Esophagus squamous epithelium (tissue), 5 donors: ENCODE measurements at regions not wholly inside any gene's neighbourhood (a gene's known extent, or its start where the extent isn't known, plus 50 kb on each side); places are given as distances from the start of the nearest gene placed in this dataset.

Experiments
- DNase-seq: peaks from one replicate; lab custom pipeline; 2025; lab: John Stamatoyannopoulos, UW
- H3K27ac ChIP-seq, 4 donors: fragments of 200-600 bp; sonication (generic); one replicate each; pipeline ENCODE4 v1.5.1; 2016 to 2019; ENCODE audit warnings: mild to moderate bottlenecking in 1 of 4
- H3K27me3 ChIP-seq, 4 donors: fragments of 200-600 bp; sonication (generic); 1 replicate in 3 of 4; 2 replicates in 1 of 4; pipeline versions ENCODE4 v1.5.1 to v1.6.0; 2017 to 2021; ENCODE audit warnings: antibody characterized with exemption in 1 of 4
- H3K36me3 ChIP-seq, 3 donors: fragments of 200-600 bp; sonication (generic); one replicate each; pipeline ENCODE4 v1.5.1; 2016 to 2019
- H3K4me1 ChIP-seq, 3 donors: fragments of 200-600 bp; sonication (generic); one replicate each; pipeline ENCODE4 v1.5.1; 2017 to 2019
- H3K4me3 ChIP-seq, 4 donors: fragments of 200-600 bp; sonication (generic); 1 replicate in 3 of 4; 2 replicates in 1 of 4; pipeline ENCODE4 v1.5.1; 2016 to 2019; ENCODE audit warnings: mild to moderate bottlenecking in 2 of 4, moderate library complexity in 1 of 4
- H3K9me3 ChIP-seq, 3 donors: fragments of 200-600 bp; sonication (generic); one replicate each; pipeline ENCODE4 v1.5.1; 2016 to 2019
- POLR2A ChIP-seq, 4 donors: fragments of 450-650 bp; IDR thresholded peaks; one replicate each; pipeline ENCODE4 v1.6.1; 2017; ENCODE audit warnings: antibody characterized with exemption in 4 of 4, mild to moderate bottlenecking in 4 of 4, moderate library complexity in 3 of 4
- WGBS, 2 donors: methylation state at CpG; one replicate each; pipeline ENCODE4 v1.1.5; 2018; 5-methylcytosine and 5-hydroxymethylcytosine counted together
- intact Hi-C: fragments of 100-400 bp; cut with DNase I; formaldehyde crosslinking; loops from one replicate; pipeline ENCODE4 v1.15.0; 2022
- TF ChIP-seq, protein P1 (sequence below), 6 experiments: fragments of 450-650 bp in 4 of 6; fragments of 200-600 bp in 2 of 6; sonication (generic) in 2 of 6; IDR thresholded peaks; one replicate each; pipeline ENCODE4 v1.5.1; 2016 to 2019; ENCODE audit warnings: antibody characterized with exemption in 6 of 6, mild to moderate bottlenecking in 4 of 6, moderate library complexity in 4 of 6
- donor health status: DM: yes; HTN: yes; CAD: no.

DNA sequence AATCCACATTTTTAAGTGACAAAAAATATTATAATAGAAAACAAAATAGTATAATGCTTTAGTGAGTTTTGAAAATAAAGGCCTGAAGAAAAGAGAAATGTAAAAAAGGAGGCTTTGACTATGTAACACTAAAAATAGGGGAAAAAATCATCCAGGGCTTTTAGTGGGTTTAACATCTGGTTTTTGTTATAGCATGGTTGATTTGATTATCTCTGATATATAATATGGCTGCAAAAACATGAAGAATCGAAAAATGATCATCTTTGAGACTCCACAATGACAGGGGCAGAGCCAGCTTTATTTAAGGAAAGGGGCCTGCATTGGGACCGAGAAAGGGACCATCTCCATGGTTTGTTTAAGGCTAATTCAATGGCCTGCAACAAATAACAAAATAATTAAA, 393.8 kb downstream of the PLK2 start:
- 66 to 82% methylated on average over 2 of the region's 2 CpGs for WGBS, 2 donors
- no peak for DNase-seq
- Histone ChIP-seq H3K4me3 (no peak overlapping the region), H3K9me3 (no peaks in the 10 kb centered on the region), H3K4me1 (peaks cover 0 to 6% (median 0%) of the 10 kb centered on the region in 3 donors), H3K27me3 (no peaks in the 10 kb centered on the region), H3K36me3 (no peaks in the 10 kb centered on the region), H3K27ac (no peak overlapping the region)
- TF ChIP-seq POLR2A (IDR thresholded peaks at IDR 0.05), result no peak
- TF ChIP-seq, protein P1, sequence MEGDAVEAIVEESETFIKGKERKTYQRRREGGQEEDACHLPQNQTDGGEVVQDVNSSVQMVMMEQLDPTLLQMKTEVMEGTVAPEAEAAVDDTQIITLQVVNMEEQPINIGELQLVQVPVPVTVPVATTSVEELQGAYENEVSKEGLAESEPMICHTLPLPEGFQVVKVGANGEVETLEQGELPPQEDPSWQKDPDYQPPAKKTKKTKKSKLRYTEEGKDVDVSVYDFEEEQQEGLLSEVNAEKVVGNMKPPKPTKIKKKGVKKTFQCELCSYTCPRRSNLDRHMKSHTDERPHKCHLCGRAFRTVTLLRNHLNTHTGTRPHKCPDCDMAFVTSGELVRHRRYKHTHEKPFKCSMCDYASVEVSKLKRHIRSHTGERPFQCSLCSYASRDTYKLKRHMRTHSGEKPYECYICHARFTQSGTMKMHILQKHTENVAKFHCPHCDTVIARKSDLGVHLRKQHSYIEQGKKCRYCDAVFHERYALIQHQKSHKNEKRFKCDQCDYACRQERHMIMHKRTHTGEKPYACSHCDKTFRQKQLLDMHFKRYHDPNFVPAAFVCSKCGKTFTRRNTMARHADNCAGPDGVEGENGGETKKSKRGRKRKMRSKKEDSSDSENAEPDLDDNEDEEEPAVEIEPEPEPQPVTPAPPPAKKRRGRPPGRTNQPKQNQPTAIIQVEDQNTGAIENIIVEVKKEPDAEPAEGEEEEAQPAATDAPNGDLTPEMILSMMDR (IDR thresholded peaks at IDR 0.05), result no peak
- intact Hi-C loops, result no loop called here

DNA sequence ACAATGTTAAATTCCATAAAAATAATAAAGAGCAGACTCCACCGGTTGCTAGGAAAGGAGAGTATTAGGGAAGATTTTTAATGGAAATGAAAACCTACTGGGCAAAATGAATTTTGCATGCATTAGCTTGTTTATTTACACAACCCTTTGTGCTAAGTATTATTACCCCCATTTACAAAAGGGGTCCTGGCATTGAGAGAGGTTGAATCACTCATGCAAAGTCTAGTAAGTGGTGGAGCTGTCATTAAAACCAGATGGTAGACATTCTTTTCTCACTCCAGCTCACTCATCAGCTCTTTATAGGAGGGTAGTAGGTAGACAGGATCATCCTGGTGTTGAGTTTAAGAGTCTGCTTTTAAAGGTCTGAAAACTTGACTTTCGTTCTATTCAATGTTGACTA, 395.1 kb downstream of the PLK2 start:
- Histone ChIP-seq H3K4me1 (peaks cover 0 to 6% (median 0%) of the 10 kb centered on the region in 3 donors), H3K36me3 (no peaks in the 10 kb centered on the region), H3K27me3 (no peaks in the 10 kb centered on the region), H3K9me3 (no peaks in the 10 kb centered on the region), H3K4me3 (no peak overlapping the region), H3K27ac (no peak overlapping the region)
- WGBS, 2 donors, result 71 to 79% methylated on average over 2 of the region's 2 CpGs
- intact Hi-C loops, result no loop called here
- TF ChIP-seq POLR2A (IDR thresholded peaks at IDR 0.05), result no peak
- TF ChIP-seq, protein P1 (IDR thresholded peaks at IDR 0.05), result no peak
- DNase-seq, result no peak

DNA sequence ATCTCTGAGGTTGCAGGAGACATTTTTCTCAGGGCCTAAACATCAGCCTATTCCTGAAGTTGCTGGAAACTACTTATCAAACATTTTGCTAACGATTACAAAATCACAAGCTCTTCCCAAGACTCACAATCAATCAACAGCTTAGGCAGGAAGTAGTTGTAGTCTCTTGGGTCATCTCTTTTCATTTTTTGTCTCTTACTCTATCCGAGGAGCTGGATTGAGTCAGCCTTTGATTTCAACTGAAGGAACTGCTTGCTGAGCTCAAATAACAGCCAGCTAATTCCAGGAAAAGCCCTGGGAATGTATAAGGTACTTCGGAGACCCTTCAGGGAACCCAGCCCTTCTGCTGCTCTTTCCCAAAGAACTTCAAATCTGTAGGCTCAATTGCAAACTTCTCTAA, 398.9 kb downstream of the PLK2 start:
- Histone ChIP-seq H3K36me3 (no peaks in the 10 kb centered on the region), H3K4me3 (no peak overlapping the region), H3K9me3 (peaks cover 0 to 6% (median 0%) of the 10 kb centered on the region in 3 donors), H3K27ac (no peak overlapping the region), H3K4me1 (no peaks in the 10 kb centered on the region), H3K27me3 (no peaks in the 10 kb centered on the region)
- 39 to 65% methylated on average over 3 of the region's 3 CpGs for WGBS, 2 donors
- DNase-seq, result no peak
- intact Hi-C loops, result no loop called here
- TF ChIP-seq, protein P1 (IDR thresholded peaks at IDR 0.05), result no peak
- TF ChIP-seq POLR2A (IDR thresholded peaks at IDR 0.05), result no peak

DNA sequence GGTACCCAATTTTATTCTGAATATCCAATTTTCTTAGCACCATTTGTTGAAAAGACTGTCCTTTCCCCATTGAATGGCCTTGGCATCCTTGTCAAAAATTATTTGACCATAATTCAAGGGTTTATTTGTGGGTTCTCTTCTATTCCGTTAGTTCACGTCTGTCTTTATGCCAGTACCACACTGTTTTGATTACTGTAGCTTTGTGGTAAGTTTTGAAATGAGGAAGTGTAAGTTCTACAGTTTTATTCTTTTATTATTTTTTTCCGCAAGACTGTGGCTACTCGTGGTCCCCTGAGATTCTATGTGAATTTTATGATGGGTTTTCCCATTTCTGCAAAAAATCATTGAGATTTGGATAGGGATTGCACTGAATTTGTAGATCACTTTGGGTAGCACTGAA, 402.6 kb downstream of the PLK2 start:
- no peaks in the 10 kb centered on the region for H3K4me1 ChIP-seq
- no peak overlapping the region for H3K27ac ChIP-seq
- H3K36me3 ChIP-seq, result no peaks in the 10 kb centered on the region
- no peak for DNase-seq
- WGBS, 2 donors, result 85 to 91% methylated on average over 4 of the region's 4 CpGs
- intact Hi-C loops, result no loop called here
- H3K27me3 ChIP-seq, result no peaks in the 10 kb centered on the region
- H3K4me3 ChIP-seq, result no peak overlapping the region
- TF ChIP-seq, protein P1 (IDR thresholded peaks at IDR 0.05), result no peak
- TF ChIP-seq POLR2A (IDR thresholded peaks at IDR 0.05), result no peak
- H3K9me3 ChIP-seq, result peaks cover 0 to 6% (median 0%) of the 10 kb centered on the region in 3 donors

DNA sequence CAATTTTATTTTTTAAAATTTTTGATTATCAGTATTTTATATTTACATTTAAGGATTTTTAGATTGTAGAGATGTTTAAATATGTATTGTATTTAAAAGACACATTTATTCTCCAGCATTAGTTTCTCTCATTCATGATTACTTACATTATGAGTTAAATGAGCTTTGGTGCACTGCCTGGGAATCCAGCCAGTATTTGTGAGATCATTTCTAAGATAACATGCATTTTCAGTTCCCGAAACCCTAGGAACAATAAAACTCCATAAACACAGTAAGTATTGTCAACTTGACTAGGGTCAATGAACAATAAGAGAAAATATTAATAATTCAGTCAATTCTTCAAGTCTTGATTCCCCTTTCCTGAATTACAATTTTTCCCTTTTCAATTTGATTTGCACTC, 403.3 kb downstream of the PLK2 start:
- H3K4me3 ChIP-seq, result no peak overlapping the region
- no peak for DNase-seq
- WGBS, 2 donors, result 23 to 42% methylated on average over 1 of the region's 1 CpG
- intact Hi-C loops, result no loop called here
- no peaks in the 10 kb centered on the region for H3K4me1 ChIP-seq
- H3K36me3 ChIP-seq, result no peaks in the 10 kb centered on the region
- H3K27me3 ChIP-seq, result no peaks in the 10 kb centered on the region
- H3K9me3 ChIP-seq, result peaks cover 0 to 6% (median 0%) of the 10 kb centered on the region in 3 donors
- no peak overlapping the region for H3K27ac ChIP-seq
- no peak for TF ChIP-seq POLR2A (IDR thresholded peaks at IDR 0.05)
- TF ChIP-seq, protein P1 (IDR thresholded peaks at IDR 0.05), result no peak
